ENCODE measurements at regions not wholly inside any gene's neighbourhood (a gene's known extent, or its start where the extent isn't known, plus 50 kb on each side); places are given as distances from the start of the nearest gene placed in this dataset.
"Not testable (repeated sequence)": the region's sequence is repeated elsewhere in the genome, so short reads cannot be mapped to it uniquely, and the experiment has no call there.

DNA sequence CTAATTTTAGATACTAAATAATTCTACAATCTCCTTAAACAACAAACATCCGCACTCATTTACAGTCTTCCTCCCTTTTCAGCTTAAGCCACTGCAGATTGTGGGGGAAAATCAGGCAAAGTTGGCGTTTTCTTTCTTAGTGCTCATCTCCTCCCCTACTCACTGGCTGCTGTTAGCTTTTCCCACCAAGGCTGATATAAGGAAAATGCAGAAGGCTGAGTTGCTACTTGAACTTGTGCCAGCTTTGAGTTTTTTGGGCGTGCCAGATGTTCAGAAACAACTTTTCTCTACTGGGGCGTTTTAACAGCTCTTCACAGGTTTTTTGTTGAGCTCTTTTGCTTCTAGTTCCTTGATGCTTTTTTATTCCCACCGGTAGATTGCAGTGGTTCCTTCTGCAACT lies 222.0 kb downstream of the PYDC2 start:
- Histone ChIP-seq H3K27ac (no peak overlapping the region), H3K36me3 (ENCODE audit: insufficient read depth) (no peaks in the 10 kb centered on the region), H3K27me3 (ENCODE audit: insufficient read depth, low read depth) (no peaks in the 10 kb centered on the region), H2AFZ (ENCODE audit: low read depth) (no peak overlapping the region), H3K4me1 (ENCODE audit: low read depth, poor library complexity, severe bottlenecking) (no peaks in the 10 kb centered on the region), H3K79me2 (ENCODE audit: insufficient read depth, low read depth) (no peaks in the 10 kb centered on the region), H4K20me1 (ENCODE audit: insufficient read depth) (no peaks in the 10 kb centered on the region), H3K9ac (no peak overlapping the region), H3K4me2 (no peak overlapping the region), H3K4me3 (IDR thresholded peaks at IDR 0.05; ENCODE audit: insufficient read depth, low read depth, low read length) (no peak overlapping the region)
- TF ChIP-seq, protein P1, sequence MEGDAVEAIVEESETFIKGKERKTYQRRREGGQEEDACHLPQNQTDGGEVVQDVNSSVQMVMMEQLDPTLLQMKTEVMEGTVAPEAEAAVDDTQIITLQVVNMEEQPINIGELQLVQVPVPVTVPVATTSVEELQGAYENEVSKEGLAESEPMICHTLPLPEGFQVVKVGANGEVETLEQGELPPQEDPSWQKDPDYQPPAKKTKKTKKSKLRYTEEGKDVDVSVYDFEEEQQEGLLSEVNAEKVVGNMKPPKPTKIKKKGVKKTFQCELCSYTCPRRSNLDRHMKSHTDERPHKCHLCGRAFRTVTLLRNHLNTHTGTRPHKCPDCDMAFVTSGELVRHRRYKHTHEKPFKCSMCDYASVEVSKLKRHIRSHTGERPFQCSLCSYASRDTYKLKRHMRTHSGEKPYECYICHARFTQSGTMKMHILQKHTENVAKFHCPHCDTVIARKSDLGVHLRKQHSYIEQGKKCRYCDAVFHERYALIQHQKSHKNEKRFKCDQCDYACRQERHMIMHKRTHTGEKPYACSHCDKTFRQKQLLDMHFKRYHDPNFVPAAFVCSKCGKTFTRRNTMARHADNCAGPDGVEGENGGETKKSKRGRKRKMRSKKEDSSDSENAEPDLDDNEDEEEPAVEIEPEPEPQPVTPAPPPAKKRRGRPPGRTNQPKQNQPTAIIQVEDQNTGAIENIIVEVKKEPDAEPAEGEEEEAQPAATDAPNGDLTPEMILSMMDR (conservative IDR thresholded peaks at IDR 0.05; ENCODE audit: low read depth, low read length): no peak

DNA sequence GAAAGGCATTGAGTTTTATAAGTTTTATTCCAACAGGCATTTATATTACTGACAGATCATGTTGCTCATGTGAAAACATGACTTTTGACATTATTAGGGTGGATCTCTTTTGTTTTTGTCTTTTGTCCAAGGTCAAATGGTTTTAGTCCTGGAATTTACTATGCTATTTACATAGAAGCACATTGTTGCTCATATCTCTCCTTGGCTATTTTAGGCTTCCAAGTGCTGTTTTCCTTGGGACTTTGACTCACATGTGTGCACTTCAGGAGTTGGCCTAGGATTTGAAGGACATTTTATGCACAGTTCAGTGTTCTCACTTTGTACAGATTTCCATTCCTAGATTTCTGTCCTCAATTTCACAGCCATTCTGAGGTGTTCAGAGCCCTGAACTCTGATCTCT lies 225.7 kb downstream of the PYDC2 start:
- Histone ChIP-seq H3K27ac (no peak overlapping the region), H3K36me3 (ENCODE audit: insufficient read depth) (no peaks in the 10 kb centered on the region), H4K20me1 (ENCODE audit: insufficient read depth) (no peaks in the 10 kb centered on the region), H3K4me3 (IDR thresholded peaks at IDR 0.05; ENCODE audit: insufficient read depth, low read depth, low read length) (no peak overlapping the region), H2AFZ (ENCODE audit: low read depth) (no peak overlapping the region), H3K9ac (no peak overlapping the region), H3K4me1 (ENCODE audit: low read depth, poor library complexity, severe bottlenecking) (no peaks in the 10 kb centered on the region), H3K27me3 (ENCODE audit: insufficient read depth, low read depth) (no peaks in the 10 kb centered on the region), H3K4me2 (no peak overlapping the region), H3K79me2 (ENCODE audit: insufficient read depth, low read depth) (no peaks in the 10 kb centered on the region)
- TF ChIP-seq, protein P1 (conservative IDR thresholded peaks at IDR 0.05; ENCODE audit: low read depth, low read length): no peak

DNA sequence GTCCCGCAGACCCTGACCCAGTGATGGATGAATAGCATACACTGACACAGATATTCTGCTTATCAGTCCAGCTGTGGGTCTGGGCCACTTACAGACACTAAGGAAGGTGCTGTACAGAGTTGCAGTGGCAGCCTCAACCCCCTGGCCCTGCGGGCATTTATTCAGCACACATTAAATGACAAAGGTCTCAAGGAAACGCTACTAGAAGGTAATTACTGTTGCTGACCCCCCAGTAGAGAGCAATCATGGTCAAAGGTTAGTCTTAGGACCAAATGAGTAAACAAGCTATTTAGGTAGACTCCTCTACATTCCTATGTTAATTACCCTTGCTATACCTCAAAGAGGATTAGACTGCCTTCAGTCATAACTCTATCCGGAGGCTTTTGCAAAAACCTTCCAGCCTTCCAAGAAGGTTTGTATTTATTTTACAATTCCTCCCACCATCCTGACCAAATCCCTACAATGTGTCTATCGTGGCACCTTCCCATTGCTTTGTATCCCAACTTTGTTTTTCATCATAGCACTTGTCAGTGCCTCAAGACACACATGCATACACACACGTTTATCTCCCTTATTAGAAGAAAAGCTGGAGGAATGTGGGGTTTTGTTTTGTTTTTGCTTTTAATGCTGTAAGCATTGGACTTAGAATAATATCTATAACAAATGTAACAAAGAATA lies 227.9 kb downstream of the PYDC2 start:
- no peaks in the 10 kb centered on the region for H3K36me3 ChIP-seq (ENCODE audit: insufficient read depth)
- H4K20me1 ChIP-seq (ENCODE audit: insufficient read depth): no peaks in the 10 kb centered on the region
- no peaks in the 10 kb centered on the region for H3K27me3 ChIP-seq (ENCODE audit: insufficient read depth, low read depth)
- H3K4me1 ChIP-seq (ENCODE audit: low read depth, poor library complexity, severe bottlenecking): no peaks in the 10 kb centered on the region
- TF ChIP-seq, protein P1 (conservative IDR thresholded peaks at IDR 0.05; ENCODE audit: low read depth, low read length): no peak
- no peak overlapping the region for H3K4me3 ChIP-seq (IDR thresholded peaks at IDR 0.05; ENCODE audit: insufficient read depth, low read depth, low read length)
- no peak overlapping the region for H3K27ac ChIP-seq
- H3K79me2 ChIP-seq (ENCODE audit: insufficient read depth, low read depth): no peaks in the 10 kb centered on the region
- no peak overlapping the region for H3K9ac ChIP-seq
- H3K4me2 ChIP-seq: no peak overlapping the region
- H2AFZ ChIP-seq (ENCODE audit: low read depth): no peak overlapping the region

DNA sequence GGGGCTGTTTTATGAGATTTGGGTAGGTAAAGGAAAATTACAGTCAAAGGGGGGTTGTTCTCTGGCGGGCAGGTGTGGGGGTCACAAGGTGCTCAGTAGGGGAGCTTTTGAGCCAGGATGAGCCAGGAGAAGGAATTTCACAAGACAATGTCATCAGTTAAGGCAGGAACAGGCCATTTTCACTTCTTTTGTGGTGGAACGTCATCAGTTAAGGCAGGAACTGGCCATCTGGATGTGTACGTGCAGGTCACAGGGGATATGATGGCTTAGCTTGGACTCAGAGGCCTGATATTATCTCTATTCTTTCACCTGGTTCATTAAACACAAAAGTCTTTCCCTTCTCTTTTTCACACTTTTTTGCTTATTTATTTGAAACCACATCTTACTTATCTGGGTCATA lies 230.2 kb downstream of the PYDC2 start:
- H4K20me1 ChIP-seq (ENCODE audit: insufficient read depth); H3K36me3 ChIP-seq (ENCODE audit: insufficient read depth); H3K9ac ChIP-seq; H3K27me3 ChIP-seq (ENCODE audit: insufficient read depth, low read depth); H3K79me2 ChIP-seq (ENCODE audit: insufficient read depth, low read depth); H3K4me3 ChIP-seq (IDR thresholded peaks at IDR 0.05; ENCODE audit: insufficient read depth, low read depth, low read length); H3K27ac ChIP-seq; H2AFZ ChIP-seq (ENCODE audit: low read depth); H3K4me2 ChIP-seq; H3K4me1 ChIP-seq (ENCODE audit: low read depth, poor library complexity, severe bottlenecking): not testable (repeated sequence)

DNA sequence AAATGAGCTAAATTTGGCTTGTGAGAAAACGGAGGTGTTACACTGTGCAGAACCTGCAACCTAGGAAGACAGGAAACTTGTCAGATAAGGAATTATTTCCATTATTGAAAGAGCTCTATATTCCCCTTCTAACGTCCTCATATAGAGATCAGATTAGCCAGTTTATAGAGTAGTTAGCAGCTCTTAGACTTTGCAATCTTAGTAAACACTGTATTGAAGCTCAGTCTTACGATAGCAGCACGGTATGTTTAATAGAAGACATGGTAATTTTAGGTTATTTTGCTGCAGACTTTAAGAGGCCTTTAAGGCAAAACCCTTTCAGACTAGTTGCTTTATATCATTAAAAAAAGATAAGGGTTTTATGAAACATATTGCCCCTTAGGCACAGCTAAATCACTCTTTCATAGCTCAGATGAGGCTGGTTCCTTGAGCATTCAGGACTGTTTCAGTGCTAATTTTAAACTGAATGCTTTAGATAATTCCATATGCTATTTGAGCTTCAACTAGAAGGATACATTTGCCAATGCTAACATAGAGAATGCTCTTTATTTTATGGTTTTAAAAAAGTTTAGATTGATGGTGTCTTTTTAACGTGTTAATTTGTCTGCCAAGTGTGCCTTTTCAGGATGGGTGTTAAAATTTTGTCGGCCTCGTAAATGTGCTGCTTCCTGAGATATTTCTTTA lies 234.3 kb downstream of the PYDC2 start:
- H2AFZ ChIP-seq (ENCODE audit: low read depth): no peak overlapping the region
- H3K79me2 ChIP-seq (ENCODE audit: insufficient read depth, low read depth): no peaks in the 10 kb centered on the region
- no peaks in the 10 kb centered on the region for H4K20me1 ChIP-seq (ENCODE audit: insufficient read depth)
- TF ChIP-seq, protein P1 (conservative IDR thresholded peaks at IDR 0.05; ENCODE audit: low read depth, low read length): no peak
- H3K27ac ChIP-seq: no peak overlapping the region
- no peak overlapping the region for H3K4me3 ChIP-seq (IDR thresholded peaks at IDR 0.05; ENCODE audit: insufficient read depth, low read depth, low read length)
- no peak overlapping the region for H3K4me2 ChIP-seq
- no peaks in the 10 kb centered on the region for H3K27me3 ChIP-seq (ENCODE audit: insufficient read depth, low read depth)
- no peaks in the 10 kb centered on the region for H3K4me1 ChIP-seq (ENCODE audit: low read depth, poor library complexity, severe bottlenecking)
- no peak overlapping the region for H3K9ac ChIP-seq
- no peaks in the 10 kb centered on the region for H3K36me3 ChIP-seq (ENCODE audit: insufficient read depth)
